HEK293 (cell line): ENCODE measurements at regions not wholly inside any gene's neighbourhood (a gene's known extent, or its start where the extent isn't known, plus 50 kb on each side); places are given as distances from the start of the nearest gene placed in this dataset.
A peak's percentile ranks its signal among the peaks of the same experiment; 100 is the strongest.

Experiments used
- CTCF ChIA-PET: fragments of 350-600 bp; formaldehyde crosslinking; extraction: SDS; loops from one replicate; lab custom pipeline; 2021; ENCODE audit warnings: antibody characterized with exemption; lab: Yijun Ruan, JAX
- POLR2A ChIA-PET: fragments of 300-600 bp; formaldehyde crosslinking; extraction: SDS; loops from one replicate; lab custom pipeline; 2020; ENCODE audit warnings: antibody characterized with exemption, inconsistent platforms; lab: Yijun Ruan, JAX
- H3K27ac ChIP-seq: fragments of 200-500 bp; sonication (Bioruptor generic); 2 replicates; pipeline ENCODE4 v1.5.1; 2014; ENCODE audit warnings: low read depth, low read length, control low read depth, inconsistent platforms; ENCODE audit errors: extremely low read depth
- H3K36me3 ChIP-seq, 2 experiments: fragments of 200-500 bp in 1 of 2; sonication (Bioruptor generic) in 1 of 2; 1 replicate in 1 of 2; 2 replicates in 1 of 2; pipeline ENCODE4 v1.5.1; 2014 to 2017; ENCODE audit warnings: inconsistent platforms in 2 of 2, low read length in 2 of 2; ENCODE audit not compliant: control insufficient read depth in 2 of 2, insufficient read depth in 1 of 2
- H3K4me1 ChIP-seq: fragments of 200-500 bp; sonication (Bioruptor generic); 2 replicates; pipeline ENCODE4 v1.5.1; 2014; ENCODE audit warnings: mild to moderate bottlenecking, low read length, inconsistent platforms; ENCODE audit not compliant: control insufficient read depth, insufficient read depth
- H3K4me3 ChIP-seq: 2 replicates; pipeline ENCODE4 v1.5.1; 2011; ENCODE audit warnings: low read depth, mild to moderate bottlenecking, control low read depth, low read length, moderate library complexity
- H3K9me3 ChIP-seq: fragments of 200-500 bp; sonication (Bioruptor generic); 2 replicates; pipeline ENCODE4 v1.5.1; 2014; ENCODE audit warnings: low read depth, low read length, inconsistent platforms; ENCODE audit not compliant: control insufficient read depth, insufficient read depth
- OSR2 ChIP-seq: fragments of 450-650 bp; formaldehyde crosslinking; IDR thresholded peaks from 2 replicates; pipeline ENCODE4 v1.5.1; 2016; ENCODE audit warnings: missing biosample characterization, missing genetic modification characterization
- RBAK ChIP-seq: fragments of 450-650 bp; formaldehyde crosslinking; IDR thresholded peaks from 2 replicates; pipeline ENCODE4 v1.5.1; 2016; ENCODE audit warnings: missing biosample characterization, missing genetic modification characterization
- ZEB2 ChIP-seq: fragments of 450-650 bp; formaldehyde crosslinking; IDR thresholded peaks from 2 replicates; pipeline ENCODE4 v1.5.1; 2016; ENCODE audit warnings: missing biosample characterization, missing genetic modification characterization
- ZFHX2 ChIP-seq: fragments of 450-650 bp; formaldehyde crosslinking; conservative IDR thresholded peaks from 2 replicates; pipeline ENCODE4 v1.5.1; 2016; ENCODE audit warnings: missing biosample characterization, missing genetic modification characterization
- ZIC2 ChIP-seq: fragments of 450-650 bp; formaldehyde crosslinking; IDR thresholded peaks from 2 replicates; pipeline ENCODE4 v1.5.1; 2016; ENCODE audit warnings: missing biosample characterization, missing genetic modification characterization
- ZNF133 ChIP-seq: fragments of 450-650 bp; formaldehyde crosslinking; IDR thresholded peaks from 2 replicates; pipeline ENCODE4 v1.5.1; 2016; ENCODE audit warnings: missing biosample characterization, missing genetic modification characterization
- ZNF16 ChIP-seq: fragments of 450-650 bp; formaldehyde crosslinking; IDR thresholded peaks from 2 replicates; pipeline ENCODE4 v1.5.1; 2016; ENCODE audit warnings: low read depth, missing biosample characterization, missing genetic modification characterization
- ZNF2 ChIP-seq: fragments of 450-650 bp; formaldehyde crosslinking; IDR thresholded peaks from 2 replicates; pipeline ENCODE4 v1.5.1; 2016; ENCODE audit warnings: missing biosample characterization, missing genetic modification characterization
- ZNF211 ChIP-seq: fragments of 450-650 bp; formaldehyde crosslinking; IDR thresholded peaks from 2 replicates; pipeline ENCODE4 v1.5.1; 2016; ENCODE audit warnings: low read depth, missing biosample characterization, missing genetic modification characterization
- ZNF239 ChIP-seq: fragments of 450-650 bp; formaldehyde crosslinking; IDR thresholded peaks from 2 replicates; pipeline ENCODE4 v1.5.1; 2016; ENCODE audit warnings: missing biosample characterization, missing genetic modification characterization
- ZNF302 ChIP-seq: fragments of 450-650 bp; formaldehyde crosslinking; IDR thresholded peaks from 2 replicates; pipeline ENCODE4 v1.5.1; 2016; ENCODE audit warnings: missing biosample characterization, missing genetic modification characterization, low read depth
- ZNF341 ChIP-seq: fragments of 450-650 bp; formaldehyde crosslinking; IDR thresholded peaks from 2 replicates; pipeline ENCODE4; 2016; ENCODE audit warnings: low read depth, missing biosample characterization, missing genetic modification characterization
- ZNF514 ChIP-seq: fragments of 450-650 bp; formaldehyde crosslinking; IDR thresholded peaks from 2 replicates; pipeline ENCODE4 v1.5.1; 2016; ENCODE audit warnings: missing biosample characterization, missing genetic modification characterization
- ZNF621 ChIP-seq: fragments of 450-650 bp; formaldehyde crosslinking; IDR thresholded peaks from 2 replicates; pipeline ENCODE4 v1.5.1; 2017; ENCODE audit warnings: missing biosample characterization, missing genetic modification characterization
- ZNF792 ChIP-seq: fragments of 450-650 bp; formaldehyde crosslinking; IDR thresholded peaks from 2 replicates; pipeline ENCODE4 v1.5.1; 2016; ENCODE audit warnings: missing biosample characterization, missing genetic modification characterization
- TF ChIP-seq, protein P1 (sequence below): fragments of 450-650 bp; formaldehyde crosslinking; IDR thresholded peaks from 2 replicates; pipeline ENCODE4 v1.5.1; 2016; ENCODE audit warnings: missing biosample characterization, missing genetic modification characterization, borderline replicate concordance
- TF ChIP-seq, protein P2 (sequence below): fragments of 450-650 bp; formaldehyde crosslinking; IDR thresholded peaks from 2 replicates; pipeline ENCODE4 v1.5.1; 2017; ENCODE audit warnings: missing biosample characterization, missing genetic modification characterization
- TF ChIP-seq, protein P3 (sequence below): fragments of 450-650 bp; formaldehyde crosslinking; IDR thresholded peaks from 2 replicates; pipeline ENCODE4 v1.5.1; 2016; ENCODE audit warnings: missing biosample characterization, missing genetic modification characterization, low read depth
- TF ChIP-seq, protein P4 (sequence below): fragments of 450-650 bp; formaldehyde crosslinking; IDR thresholded peaks from 2 replicates; pipeline ENCODE4 v1.5.1; 2016; ENCODE audit warnings: missing biosample characterization, missing genetic modification characterization
- TF ChIP-seq, protein P5 (sequence below): fragments of 450-650 bp; formaldehyde crosslinking; IDR thresholded peaks from 2 replicates; pipeline ENCODE4 v1.5.1; 2016; ENCODE audit warnings: missing biosample characterization, missing genetic modification characterization, borderline replicate concordance

DNA sequence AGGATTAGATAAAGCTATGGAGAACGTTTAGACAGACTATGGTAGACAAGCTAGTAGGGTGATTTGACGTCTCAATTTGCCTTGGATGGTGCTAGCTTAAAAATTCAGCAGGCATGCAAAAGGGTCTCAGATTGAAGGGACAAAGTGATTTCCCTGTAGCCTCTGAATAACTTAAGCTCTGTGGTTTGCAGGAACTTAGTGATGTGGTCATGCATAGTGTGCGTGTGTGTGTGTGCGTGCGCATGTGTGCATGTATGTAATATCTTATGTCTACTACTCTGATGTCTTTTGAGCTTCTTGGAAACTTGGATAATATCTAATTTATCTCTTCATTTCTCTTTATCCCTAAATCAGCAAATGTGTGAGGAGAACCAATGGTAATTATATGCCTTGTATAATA, 183.6 kb upstream of the TNC start (continued):
- TF ChIP-seq, protein P1, sequence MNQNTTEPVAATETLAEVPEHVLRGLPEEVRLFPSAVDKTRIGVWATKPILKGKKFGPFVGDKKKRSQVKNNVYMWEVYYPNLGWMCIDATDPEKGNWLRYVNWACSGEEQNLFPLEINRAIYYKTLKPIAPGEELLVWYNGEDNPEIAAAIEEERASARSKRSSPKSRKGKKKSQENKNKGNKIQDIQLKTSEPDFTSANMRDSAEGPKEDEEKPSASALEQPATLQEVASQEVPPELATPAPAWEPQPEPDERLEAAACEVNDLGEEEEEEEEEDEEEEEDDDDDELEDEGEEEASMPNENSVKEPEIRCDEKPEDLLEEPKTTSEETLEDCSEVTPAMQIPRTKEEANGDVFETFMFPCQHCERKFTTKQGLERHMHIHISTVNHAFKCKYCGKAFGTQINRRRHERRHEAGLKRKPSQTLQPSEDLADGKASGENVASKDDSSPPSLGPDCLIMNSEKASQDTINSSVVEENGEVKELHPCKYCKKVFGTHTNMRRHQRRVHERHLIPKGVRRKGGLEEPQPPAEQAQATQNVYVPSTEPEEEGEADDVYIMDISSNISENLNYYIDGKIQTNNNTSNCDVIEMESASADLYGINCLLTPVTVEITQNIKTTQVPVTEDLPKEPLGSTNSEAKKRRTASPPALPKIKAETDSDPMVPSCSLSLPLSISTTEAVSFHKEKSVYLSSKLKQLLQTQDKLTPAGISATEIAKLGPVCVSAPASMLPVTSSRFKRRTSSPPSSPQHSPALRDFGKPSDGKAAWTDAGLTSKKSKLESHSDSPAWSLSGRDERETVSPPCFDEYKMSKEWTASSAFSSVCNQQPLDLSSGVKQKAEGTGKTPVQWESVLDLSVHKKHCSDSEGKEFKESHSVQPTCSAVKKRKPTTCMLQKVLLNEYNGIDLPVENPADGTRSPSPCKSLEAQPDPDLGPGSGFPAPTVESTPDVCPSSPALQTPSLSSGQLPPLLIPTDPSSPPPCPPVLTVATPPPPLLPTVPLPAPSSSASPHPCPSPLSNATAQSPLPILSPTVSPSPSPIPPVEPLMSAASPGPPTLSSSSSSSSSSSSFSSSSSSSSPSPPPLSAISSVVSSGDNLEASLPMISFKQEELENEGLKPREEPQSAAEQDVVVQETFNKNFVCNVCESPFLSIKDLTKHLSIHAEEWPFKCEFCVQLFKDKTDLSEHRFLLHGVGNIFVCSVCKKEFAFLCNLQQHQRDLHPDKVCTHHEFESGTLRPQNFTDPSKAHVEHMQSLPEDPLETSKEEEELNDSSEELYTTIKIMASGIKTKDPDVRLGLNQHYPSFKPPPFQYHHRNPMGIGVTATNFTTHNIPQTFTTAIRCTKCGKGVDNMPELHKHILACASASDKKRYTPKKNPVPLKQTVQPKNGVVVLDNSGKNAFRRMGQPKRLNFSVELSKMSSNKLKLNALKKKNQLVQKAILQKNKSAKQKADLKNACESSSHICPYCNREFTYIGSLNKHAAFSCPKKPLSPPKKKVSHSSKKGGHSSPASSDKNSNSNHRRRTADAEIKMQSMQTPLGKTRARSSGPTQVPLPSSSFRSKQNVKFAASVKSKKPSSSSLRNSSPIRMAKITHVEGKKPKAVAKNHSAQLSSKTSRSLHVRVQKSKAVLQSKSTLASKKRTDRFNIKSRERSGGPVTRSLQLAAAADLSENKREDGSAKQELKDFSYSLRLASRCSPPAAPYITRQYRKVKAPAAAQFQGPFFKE (tag by site-specific recombination): no peak
- TF ChIP-seq ZNF211 (tag by site-specific recombination): no peak
- TF ChIP-seq ZNF302 (tag by site-specific recombination): no peak
- TF ChIP-seq, protein P2, sequence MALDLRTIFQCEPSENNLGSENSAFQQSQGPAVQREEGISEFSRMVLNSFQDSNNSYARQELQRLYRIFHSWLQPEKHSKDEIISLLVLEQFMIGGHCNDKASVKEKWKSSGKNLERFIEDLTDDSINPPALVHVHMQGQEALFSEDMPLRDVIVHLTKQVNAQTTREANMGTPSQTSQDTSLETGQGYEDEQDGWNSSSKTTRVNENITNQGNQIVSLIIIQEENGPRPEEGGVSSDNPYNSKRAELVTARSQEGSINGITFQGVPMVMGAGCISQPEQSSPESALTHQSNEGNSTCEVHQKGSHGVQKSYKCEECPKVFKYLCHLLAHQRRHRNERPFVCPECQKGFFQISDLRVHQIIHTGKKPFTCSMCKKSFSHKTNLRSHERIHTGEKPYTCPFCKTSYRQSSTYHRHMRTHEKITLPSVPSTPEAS (tag by site-specific recombination): no peak
- TF ChIP-seq ZNF514 (tag by site-specific recombination): no peak
- TF ChIP-seq, all 188 proteins: peak for 0

DNA sequence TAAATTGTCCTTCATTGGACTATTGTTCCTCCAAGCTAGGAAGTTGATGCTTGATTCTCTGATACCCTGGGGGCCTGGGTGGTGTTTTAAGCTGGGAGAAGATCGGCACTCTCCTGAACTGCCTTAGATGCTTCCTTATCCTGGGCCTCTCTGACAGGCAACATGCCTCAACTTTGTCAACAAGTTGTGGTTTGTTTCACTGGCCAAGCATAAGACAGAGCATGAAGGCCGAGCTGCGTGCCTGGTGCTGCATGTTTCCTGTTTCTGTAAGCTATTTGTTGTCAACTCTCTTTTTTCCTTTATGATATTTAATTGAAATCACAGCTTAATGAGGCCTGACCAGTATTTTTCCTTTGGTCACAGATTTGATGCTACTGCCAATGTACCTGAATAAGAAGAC, 187.6 kb upstream of the TNC start:
- Histone ChIP-seq H3K4me3 (no peak overlapping the region), H3K4me1 (no peaks in the 10 kb centered on the region), H3K27ac (no peak overlapping the region), H3K36me3 (no peaks in the 10 kb centered on the region), H3K9me3 (no peaks in the 10 kb centered on the region)
- CTCF ChIA-PET: interaction anchor here (0.6 to 0.8 kb wide), 3 partner anchors 76 to 652 kb away, joined by 3 read pairs; no protein-coding TSS in a partner anchor
- no peak for TF ChIP-seq ZNF133 (tag by site-specific recombination)
- TF ChIP-seq ZNF792 (tag by site-specific recombination): no peak
- POLR2A ChIA-PET: no interaction called here

DNA sequence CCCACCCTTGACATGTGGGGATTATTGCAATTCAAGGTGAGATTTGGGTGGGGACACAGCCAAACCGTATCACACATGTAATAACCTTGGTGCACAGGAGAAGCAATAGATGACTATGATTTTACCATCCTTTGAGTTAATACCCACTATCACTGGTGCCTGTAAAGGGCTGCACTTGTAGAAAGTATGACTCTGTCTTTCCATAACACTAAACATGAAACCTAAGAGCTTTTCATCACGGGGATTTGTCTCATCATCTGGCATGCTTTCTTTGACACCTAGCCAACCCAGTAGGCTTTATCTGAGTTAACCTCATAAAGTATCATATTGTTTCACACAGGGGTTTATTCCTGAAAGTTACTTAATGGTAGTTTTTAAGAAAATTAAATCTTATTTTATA, 188.9 kb upstream of the TNC start:
- CTCF ChIA-PET: interaction anchor here (1.0 kb wide), 1 partner anchor 70 kb away, joined by 4 read pairs; no protein-coding TSS in a partner anchor
- no peak overlapping the region for H3K4me3 ChIP-seq
- H3K27ac ChIP-seq: no peak overlapping the region
- no peaks in the 10 kb centered on the region for H3K9me3 ChIP-seq
- H3K4me1 ChIP-seq: no peaks in the 10 kb centered on the region
- POLR2A ChIA-PET: no interaction called here
- H3K36me3 ChIP-seq: no peaks in the 10 kb centered on the region
- TF ChIP-seq ZIC2 (no peak), ZNF341 (tag by site-specific recombination) (no peak), ZNF2 (tag by site-specific recombination) (no peak), ZFHX2 (tag by site-specific recombination) (no peak), OSR2 (0 out of 2 replicates have a peak, but pooled peaks have one; percentile 13), ZNF302 (tag by site-specific recombination) (no peak), ZNF239 (tag by site-specific recombination) (peak; percentile 81; the same call in 1 of the 2 replicates), ZNF16 (tag by site-specific recombination) (no peak), ZEB2 (tag by site-specific recombination) (no peak), RBAK (tag by site-specific recombination) (no peak), ZNF621 (tag by site-specific recombination) (no peak)
- TF ChIP-seq, protein P3, sequence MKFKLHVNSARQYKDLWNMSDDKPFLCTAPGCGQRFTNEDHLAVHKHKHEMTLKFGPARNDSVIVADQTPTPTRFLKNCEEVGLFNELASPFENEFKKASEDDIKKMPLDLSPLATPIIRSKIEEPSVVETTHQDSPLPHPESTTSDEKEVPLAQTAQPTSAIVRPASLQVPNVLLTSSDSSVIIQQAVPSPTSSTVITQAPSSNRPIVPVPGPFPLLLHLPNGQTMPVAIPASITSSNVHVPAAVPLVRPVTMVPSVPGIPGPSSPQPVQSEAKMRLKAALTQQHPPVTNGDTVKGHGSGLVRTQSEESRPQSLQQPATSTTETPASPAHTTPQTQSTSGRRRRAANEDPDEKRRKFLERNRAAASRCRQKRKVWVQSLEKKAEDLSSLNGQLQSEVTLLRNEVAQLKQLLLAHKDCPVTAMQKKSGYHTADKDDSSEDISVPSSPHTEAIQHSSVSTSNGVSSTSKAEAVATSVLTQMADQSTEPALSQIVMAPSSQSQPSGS: no peak
- TF ChIP-seq, protein P4, sequence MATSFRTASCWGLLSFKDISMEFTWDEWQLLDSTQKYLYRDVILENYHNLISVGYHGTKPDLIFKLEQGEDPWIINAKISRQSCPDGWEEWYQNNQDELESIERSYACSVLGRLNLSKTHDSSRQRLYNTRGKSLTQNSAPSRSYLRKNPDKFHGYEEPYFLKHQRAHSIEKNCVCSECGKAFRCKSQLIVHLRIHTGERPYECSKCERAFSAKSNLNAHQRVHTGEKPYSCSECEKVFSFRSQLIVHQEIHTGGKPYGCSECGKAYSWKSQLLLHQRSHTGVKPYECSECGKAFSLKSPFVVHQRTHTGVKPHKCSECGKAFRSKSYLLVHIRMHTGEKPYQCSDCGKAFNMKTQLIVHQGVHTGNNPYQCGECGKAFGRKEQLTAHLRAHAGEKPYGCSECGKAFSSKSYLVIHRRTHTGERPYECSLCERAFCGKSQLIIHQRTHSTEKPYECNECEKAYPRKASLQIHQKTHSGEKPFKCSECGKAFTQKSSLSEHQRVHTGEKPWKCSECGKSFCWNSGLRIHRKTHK (tag by site-specific recombination): no peak
- TF ChIP-seq, protein P5, sequence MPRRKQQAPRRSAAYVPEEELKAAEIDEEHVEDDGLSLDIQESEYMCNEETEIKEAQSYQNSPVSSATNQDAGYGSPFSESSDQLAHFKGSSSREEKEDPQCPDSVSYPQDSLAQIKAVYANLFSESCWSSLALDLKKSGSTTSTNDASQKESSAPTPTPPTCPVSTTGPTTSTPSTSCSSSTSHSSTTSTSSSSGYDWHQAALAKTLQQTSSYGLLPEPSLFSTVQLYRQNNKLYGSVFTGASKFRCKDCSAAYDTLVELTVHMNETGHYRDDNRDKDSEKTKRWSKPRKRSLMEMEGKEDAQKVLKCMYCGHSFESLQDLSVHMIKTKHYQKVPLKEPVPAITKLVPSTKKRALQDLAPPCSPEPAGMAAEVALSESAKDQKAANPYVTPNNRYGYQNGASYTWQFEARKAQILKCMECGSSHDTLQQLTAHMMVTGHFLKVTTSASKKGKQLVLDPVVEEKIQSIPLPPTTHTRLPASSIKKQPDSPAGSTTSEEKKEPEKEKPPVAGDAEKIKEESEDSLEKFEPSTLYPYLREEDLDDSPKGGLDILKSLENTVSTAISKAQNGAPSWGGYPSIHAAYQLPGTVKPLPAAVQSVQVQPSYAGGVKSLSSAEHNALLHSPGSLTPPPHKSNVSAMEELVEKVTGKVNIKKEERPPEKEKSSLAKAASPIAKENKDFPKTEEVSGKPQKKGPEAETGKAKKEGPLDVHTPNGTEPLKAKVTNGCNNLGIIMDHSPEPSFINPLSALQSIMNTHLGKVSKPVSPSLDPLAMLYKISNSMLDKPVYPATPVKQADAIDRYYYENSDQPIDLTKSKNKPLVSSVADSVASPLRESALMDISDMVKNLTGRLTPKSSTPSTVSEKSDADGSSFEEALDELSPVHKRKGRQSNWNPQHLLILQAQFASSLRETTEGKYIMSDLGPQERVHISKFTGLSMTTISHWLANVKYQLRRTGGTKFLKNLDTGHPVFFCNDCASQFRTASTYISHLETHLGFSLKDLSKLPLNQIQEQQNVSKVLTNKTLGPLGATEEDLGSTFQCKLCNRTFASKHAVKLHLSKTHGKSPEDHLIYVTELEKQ (tag by site-specific recombination): no peak
